M059J (cell line): ENCODE measurements at regions not wholly inside any gene's neighbourhood (a gene's known extent, or its start where the extent isn't known, plus 50 kb on each side); places are given as distances from the start of the nearest gene placed in this dataset.

Experiments
- DNase-seq: peaks from one replicate; pipeline ENCODE4 v3.0.0-alpha.2; 2012; ENCODE audit warnings: low read depth

DNA sequence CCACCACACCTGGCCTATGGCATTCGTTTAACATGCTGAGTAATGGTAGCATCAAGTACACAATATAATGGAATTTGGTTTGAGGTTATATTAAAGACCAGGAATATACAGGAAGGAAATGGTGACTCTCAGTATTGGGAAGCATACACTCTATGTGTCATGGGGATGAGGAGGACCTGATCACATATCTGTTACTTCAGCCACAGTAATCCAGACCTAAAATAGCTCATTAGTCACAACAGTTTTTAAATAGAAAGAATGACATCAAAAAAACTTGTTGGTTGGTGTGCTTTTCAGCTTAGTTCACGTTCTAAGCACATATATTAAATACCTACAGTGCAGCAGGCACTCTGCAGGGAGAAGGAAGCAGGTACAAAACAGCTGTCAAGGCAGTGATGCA is 52.5 kb upstream of the ATP2C1 start:
- DNase-seq, result peak; percentile 51

DNA sequence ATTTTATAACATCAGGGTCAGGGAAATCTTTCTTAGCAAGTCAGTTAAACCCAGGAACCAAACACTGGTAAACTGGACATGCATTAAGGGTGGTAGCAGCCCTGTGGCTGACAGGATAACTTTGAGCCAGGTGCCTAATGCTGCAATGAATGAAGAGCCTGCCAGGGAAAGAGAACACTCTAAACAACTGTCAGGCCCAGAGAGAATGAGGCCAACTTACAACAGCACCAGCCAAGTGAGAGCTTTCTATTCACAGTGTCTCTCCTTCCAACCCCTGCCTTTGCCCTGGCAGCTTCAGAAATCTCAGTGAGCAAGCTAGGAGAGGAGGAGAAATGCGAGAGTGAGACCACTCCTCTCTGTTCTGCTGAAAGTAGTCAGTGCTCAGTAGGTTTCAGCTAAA is 50.4 kb upstream of the ATP2C1 start:
- DNase-seq, result no peak
